ENCODE measurements at regions not wholly inside any gene's neighbourhood (a gene's known extent, or its start where the extent isn't known, plus 50 kb on each side); places are given as distances from the start of the nearest gene placed in this dataset.
"Not testable (repeated sequence)": the region's sequence is repeated elsewhere in the genome, so short reads cannot be mapped to it uniquely, and the experiment has no call there.

GRCh38 chr17:5978496-5978895 is 91.7 kb upstream of the WSCD1 start:
- Histone ChIP-seq H3K4me1 (no peaks in the 10 kb centered on the region), H3K27me3 (no peaks in the 10 kb centered on the region), H3K4me3 (no peak overlapping the region), H3K27ac (no peak overlapping the region), H3K9me3 (peaks cover 0 to 6% (median 0%) of the 10 kb centered on the region in 3 donors), H3K36me3 (no peaks in the 10 kb centered on the region)
- TF ChIP-seq CTCF (IDR thresholded peaks at IDR 0.05) (no peak), EP300 (IDR thresholded peaks at IDR 0.05) (no peak), POLR2A (IDR thresholded peaks at IDR 0.05) (no peak), POLR2AphosphoS5 (IDR thresholded peaks at IDR 0.05) (no peak)
- 67 to 71% methylated on average over 4 of the region's 7 CpGs for WGBS, 2 donors (ENCODE audit: low coverage in 1 of 2)
- no peak for ATAC-seq

GRCh38 chr17:5980941-5981340 is 89.2 kb upstream of the WSCD1 start:
- H3K27me3 ChIP-seq, result no peaks in the 10 kb centered on the region
- TF ChIP-seq POLR2A (IDR thresholded peaks at IDR 0.05) (no peak), POLR2AphosphoS5 (IDR thresholded peaks at IDR 0.05) (no peak), CTCF (IDR thresholded peaks at IDR 0.05) (no peak), EP300 (IDR thresholded peaks at IDR 0.05) (no peak)
- WGBS, 2 donors (ENCODE audit: low coverage in 1 of 2), result 82 to 84% methylated on average over 2 to 6 of the region's 6 CpGs
- no peak for ATAC-seq
- no peak overlapping the region for H3K27ac ChIP-seq
- no peaks in the 10 kb centered on the region for H3K4me1 ChIP-seq
- H3K9me3 ChIP-seq, result no peaks in the 10 kb centered on the region
- H3K4me3 ChIP-seq, result no peak overlapping the region
- H3K36me3 ChIP-seq, result no peaks in the 10 kb centered on the region

GRCh38 chr17:5986644-5987043 is 83.5 kb upstream of the WSCD1 start:
- no peaks in the 10 kb centered on the region for H3K36me3 ChIP-seq
- no peak for ATAC-seq
- no peaks in the 10 kb centered on the region for H3K4me1 ChIP-seq
- peaks cover 3% of the 10 kb centered on the region for H3K27me3 ChIP-seq
- WGBS, 2 donors (ENCODE audit: low coverage in 1 of 2), result 81 to 85% methylated on average over 2 of the region's 2 CpGs
- H3K27ac ChIP-seq, result no peak overlapping the region
- no peaks in the 10 kb centered on the region for H3K9me3 ChIP-seq
- H3K4me3 ChIP-seq, result no peak overlapping the region
- TF ChIP-seq POLR2A (IDR thresholded peaks at IDR 0.05), result no peak
- no peak for TF ChIP-seq EP300 (IDR thresholded peaks at IDR 0.05)
- TF ChIP-seq CTCF (IDR thresholded peaks at IDR 0.05), result no peak
- TF ChIP-seq POLR2AphosphoS5 (IDR thresholded peaks at IDR 0.05), result no peak

GRCh38 chr17:6000426-6000825 is 69.8 kb upstream of the WSCD1 start:
- Histone ChIP-seq H3K4me1 (no peaks in the 10 kb centered on the region), H3K36me3 (no peaks in the 10 kb centered on the region), H3K27me3 (peaks cover 13% of the 10 kb centered on the region), H3K9me3 (no peaks in the 10 kb centered on the region), H3K27ac (no peak overlapping the region), H3K4me3 (no peak overlapping the region)
- no peak for ATAC-seq
- 25 to 57% methylated on average over 1 of the region's 4 CpGs for WGBS, 2 donors (ENCODE audit: low coverage in 1 of 2)
- TF ChIP-seq EP300 (IDR thresholded peaks at IDR 0.05) (no peak), POLR2A (IDR thresholded peaks at IDR 0.05) (no peak), CTCF (IDR thresholded peaks at IDR 0.05) (no peak), POLR2AphosphoS5 (IDR thresholded peaks at IDR 0.05) (no peak)

GRCh38 chr17:6003221-6003620 is 67.0 kb upstream of the WSCD1 start:
- H3K9me3 ChIP-seq, H3K4me3 ChIP-seq, H3K27ac ChIP-seq, H3K4me1 ChIP-seq, ATAC-seq, H3K36me3 ChIP-seq: not testable (repeated sequence)
- 45 to 71% methylated on average over 2 to 5 of the region's 6 CpGs for WGBS, 2 donors (ENCODE audit: low coverage in 1 of 2)
- H3K27me3 ChIP-seq, result peaks cover 13% of the 10 kb centered on the region
- peak; percentile 79 for TF ChIP-seq POLR2AphosphoS5 (IDR thresholded peaks at IDR 0.05)

All from gastroesophageal sphincter (tissue), 4 donors.